GM12874 (cell line): ENCODE measurements at regions not wholly inside any gene's neighbourhood (a gene's known extent, or its start where the extent isn't known, plus 50 kb on each side); places are given as distances from the start of the nearest gene placed in this dataset.

Experiments
- CTCF ChIP-seq: IDR thresholded peaks from 2 replicates; pipeline ENCODE4 v1.5.1; 2011; ENCODE audit warnings: low read depth, mild to moderate bottlenecking, control low read depth, low read length, moderate library complexity; ENCODE audit not compliant: insufficient read depth

- no peak for TF ChIP-seq CTCF
Measured at GRCh38 chr15:98321896-98322295, 326.4 kb upstream of the IGF1R start.

DNA sequence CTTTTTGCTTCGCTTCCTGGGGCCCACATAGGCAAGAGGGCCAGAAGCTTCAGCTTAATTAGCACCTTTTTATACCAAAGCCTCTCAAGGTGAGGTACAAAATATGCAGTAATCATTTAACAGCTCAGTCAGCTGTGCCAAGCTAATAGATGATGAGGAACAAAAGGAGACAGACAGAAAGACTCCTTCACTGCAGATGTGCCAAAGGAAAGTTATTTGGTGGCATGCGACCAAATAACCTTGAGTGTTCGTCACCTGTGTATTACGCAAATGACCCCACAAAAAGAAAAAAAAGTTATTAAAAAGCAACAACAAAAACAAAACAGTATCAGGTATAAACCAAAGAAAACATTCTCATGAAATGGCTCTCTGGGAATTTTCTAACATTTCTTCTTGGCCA lies 325.8 kb upstream of the IGF1R start:
- TF ChIP-seq CTCF: no peak

GRCh38 chr15:98324341-98324970 lies 323.9 kb upstream of the IGF1R start:
- no peak for TF ChIP-seq CTCF

GRCh38 chr15:98326804-98327203 lies 321.5 kb upstream of the IGF1R start:
- TF ChIP-seq CTCF: no peak

DNA sequence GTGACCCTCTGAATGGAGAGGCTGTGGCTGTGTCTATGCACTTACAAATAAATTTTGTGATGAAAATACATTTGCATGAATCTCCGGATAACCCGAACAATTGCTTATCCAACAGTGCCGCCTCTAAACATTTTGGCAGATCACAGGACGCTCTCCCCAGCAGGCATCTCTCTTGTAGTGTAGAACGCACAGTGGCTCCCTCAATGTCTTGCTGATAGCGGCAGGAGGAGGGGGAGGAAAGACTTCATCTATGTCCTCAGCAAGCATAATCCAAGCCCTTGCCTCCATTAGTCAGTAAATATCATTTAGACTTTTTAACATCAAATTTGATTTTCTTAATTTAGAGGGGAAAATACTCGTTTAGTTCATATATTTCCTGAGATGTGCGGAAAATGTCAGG lies 318.1 kb upstream of the IGF1R start:
- no peak for TF ChIP-seq CTCF

- TF ChIP-seq CTCF: no peak
Measured at GRCh38 chr15:98330692-98331435, 317.5 kb upstream of the IGF1R start.

- TF ChIP-seq CTCF: no peak
Measured at GRCh38 chr15:98331676-98332075, 316.7 kb upstream of the IGF1R start.
